Astrocyte of the cerebellum (primary cell): ENCODE measurements at regions not wholly inside any gene's neighbourhood (a gene's known extent, or its start where the extent isn't known, plus 50 kb on each side); places are given as distances from the start of the nearest gene placed in this dataset.
A peak's percentile ranks its signal among the peaks of the same experiment; 100 is the strongest.

Source experiments
- DNase-seq: peaks from one replicate; pipeline ENCODE4 v3.0.0-alpha.2; 2011; ENCODE audit warnings: low read depth
- H3K4me3 ChIP-seq: 2 replicates; pipeline ENCODE4 v1.5.1; 2011; ENCODE audit warnings: mild to moderate bottlenecking, low read depth, low read length, moderate library complexity
- CTCF ChIP-seq: IDR thresholded peaks from 2 replicates; pipeline ENCODE4 v1.5.1; 2012; ENCODE audit warnings: low read length, low read depth, moderate library complexity, mild to moderate bottlenecking; ENCODE audit errors: missing control alignments
- in situ Hi-C: cut with HindIII; loops from 2 replicates; pipeline ENCODE4 v1.10.0; 2017; ENCODE audit warnings: low sequenced_read_pairs

DNA sequence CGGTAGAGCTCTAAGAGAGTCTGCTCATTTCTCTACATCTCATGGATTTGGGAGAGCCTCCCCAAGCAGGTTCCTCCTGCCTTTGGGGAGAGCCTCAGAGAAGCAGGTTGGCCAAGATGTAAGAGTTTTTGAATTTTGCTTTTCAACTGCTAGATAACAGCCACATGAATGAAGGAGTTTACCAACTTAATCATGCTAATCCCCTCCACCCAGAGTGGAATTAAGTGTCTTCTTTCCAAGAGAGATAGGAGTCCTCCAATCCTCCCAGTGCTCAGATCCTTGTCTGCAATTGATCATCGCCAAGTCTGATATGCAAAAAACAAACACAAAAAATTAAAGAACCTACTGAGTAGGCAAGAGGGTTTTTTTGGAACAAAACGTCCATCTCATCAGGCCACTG, 99.4 kb upstream of the MAP3K1 start:
- no peak for TF ChIP-seq CTCF
- no peak overlapping the region for H3K4me3 ChIP-seq
- no peak for DNase-seq
- in situ Hi-C loops: no loop called here

DNA sequence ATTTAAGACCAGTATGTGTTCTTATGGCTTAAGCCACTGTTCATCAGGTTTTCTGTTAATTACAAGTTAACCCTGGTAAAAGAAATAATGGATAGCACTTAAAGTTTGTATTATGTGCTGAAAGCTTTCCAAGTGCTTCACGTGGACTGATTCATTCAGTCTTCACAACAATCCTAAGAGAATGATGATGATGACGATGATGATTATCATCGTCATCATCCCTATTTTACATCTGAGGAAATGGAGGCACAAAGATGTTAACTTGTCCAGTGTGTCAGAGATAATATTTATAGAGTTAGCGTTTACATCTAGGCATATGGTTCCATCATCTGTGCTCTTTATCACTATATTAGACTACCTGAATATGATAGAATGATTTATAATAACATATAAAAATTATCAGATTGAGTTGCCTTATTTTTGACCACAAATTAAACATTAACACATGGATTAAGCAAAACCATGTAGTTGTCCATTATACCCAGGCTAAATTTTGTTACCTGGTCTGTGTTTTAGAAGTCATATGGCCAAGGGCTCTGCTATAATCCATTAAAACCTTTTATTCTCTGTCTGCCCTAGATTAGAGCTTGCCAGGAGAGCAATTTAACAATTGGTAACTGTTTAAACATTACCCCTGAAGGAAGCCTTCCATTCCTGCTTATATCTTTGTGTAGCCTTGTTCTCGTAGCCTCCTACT, 102.3 kb upstream of the MAP3K1 start:
- no peak for TF ChIP-seq CTCF
- DNase-seq: no peak
- H3K4me3 ChIP-seq: no peak overlapping the region
- in situ Hi-C loops: no loop called here

DNA sequence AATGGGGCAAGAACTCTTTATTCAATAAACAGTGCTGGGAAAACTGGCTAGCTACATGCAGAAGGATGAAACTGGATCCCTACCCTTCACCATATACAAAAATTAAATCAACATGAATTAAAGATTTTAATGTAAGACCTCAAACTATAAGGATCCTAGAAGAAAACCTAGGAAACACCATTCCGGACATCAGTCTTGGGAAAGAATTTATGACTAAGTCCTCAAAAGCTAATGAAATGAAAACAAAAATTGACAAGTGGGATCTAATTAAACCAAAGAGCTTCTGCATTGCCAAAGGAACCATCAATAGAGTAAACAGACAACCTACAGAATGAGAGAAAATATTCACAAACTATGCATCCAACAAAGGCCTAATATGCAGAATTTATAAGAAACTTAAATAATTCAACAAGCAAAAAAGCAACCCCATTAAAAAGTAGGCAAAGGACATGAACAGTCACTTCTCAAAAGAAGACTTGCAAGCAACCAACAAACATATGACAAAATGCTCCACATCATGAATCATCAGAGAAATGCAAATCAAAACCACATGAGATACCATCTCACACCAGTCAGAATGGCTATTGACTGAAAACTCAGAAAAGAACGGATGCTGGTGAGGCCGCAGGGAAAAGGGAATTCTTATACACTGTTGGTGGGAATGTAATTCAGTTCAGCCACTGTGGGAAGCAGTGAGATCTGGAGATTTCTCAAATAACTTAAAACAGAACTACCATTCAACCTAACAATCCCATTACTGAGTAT, 104.3 kb upstream of the MAP3K1 start:
- no peak for TF ChIP-seq CTCF
- H3K4me3 ChIP-seq: no peak overlapping the region
- peak; percentile 40 for DNase-seq
- in situ Hi-C loops: no loop called here

- TF ChIP-seq CTCF: no peak
- in situ Hi-C loops: no loop called here
- no peak overlapping the region for H3K4me3 ChIP-seq
- DNase-seq: no peak
These were observed 108.8 kb upstream of the MAP3K1 start for GRCh38 chr5:56706504-56706903.

DNA sequence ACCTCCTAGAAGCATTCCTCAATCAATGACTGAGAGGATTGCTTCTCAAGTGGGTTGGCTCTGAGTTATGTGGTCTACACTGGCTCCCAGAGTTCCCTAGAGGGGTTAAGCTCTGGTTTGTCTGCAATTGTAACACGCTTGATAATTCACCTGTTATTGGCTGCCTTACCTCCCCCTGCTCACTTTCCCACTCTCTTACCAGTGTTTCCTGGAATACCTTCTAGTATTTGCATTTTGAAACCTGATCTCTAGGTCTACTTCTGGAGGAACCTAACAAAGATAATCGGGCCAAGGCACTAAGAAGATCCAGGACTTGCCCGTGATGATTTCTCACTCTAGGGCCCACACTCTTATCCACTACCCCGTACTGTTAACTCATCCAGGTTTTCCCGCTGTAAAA, 110.1 kb upstream of the MAP3K1 start:
- in situ Hi-C loops: no loop called here
- H3K4me3 ChIP-seq: no peak overlapping the region
- no peak for DNase-seq
- no peak for TF ChIP-seq CTCF

DNA sequence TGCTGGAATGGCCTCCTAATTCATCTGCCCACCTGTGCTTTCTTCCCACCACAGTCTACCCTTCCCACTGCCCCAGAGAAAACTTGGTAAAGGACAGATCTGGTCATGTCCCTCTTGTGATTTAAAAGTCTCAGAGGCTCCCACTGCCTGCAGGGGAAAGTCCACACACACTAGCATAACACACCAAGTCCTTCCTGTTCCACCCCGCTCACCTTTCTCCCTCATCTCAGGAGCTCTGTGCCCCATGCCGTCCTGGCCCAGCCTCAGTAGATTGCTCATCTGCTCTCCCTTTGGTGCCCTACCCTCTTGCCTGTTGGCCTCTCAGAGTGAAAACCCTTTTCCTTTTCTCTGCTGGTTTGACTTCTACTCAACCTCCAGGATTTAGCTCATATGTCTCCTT, 111.4 kb upstream of the MAP3K1 start:
- no peak for DNase-seq
- no peak overlapping the region for H3K4me3 ChIP-seq
- in situ Hi-C loops: no loop called here
- no peak for TF ChIP-seq CTCF
